ENCODE measurements at regions not wholly inside any gene's neighbourhood (a gene's known extent, or its start where the extent isn't known, plus 50 kb on each side); places are given as distances from the start of the nearest gene placed in this dataset.

DNA sequence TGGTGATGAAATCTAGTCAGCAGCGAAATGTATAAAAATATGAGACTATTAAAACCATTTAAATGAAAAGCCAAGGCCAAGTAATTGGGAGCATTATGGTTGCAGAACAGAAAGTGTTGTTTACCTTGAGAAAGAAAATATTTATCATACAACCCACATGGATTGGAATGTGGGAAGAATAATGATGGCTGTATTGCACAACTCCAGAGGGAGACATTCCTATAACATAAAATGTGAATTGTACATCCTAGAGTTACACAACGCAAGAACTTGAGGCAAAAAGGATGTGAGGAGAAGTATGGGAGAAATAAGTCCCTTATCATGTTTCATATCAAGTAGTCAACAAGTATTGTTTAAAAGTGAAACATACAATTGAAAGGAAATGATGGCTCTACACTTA, 1014.0 kb upstream of the SEMA6A start:
- Histone ChIP-seq H3K27me3 (ENCODE audit: control insufficient read depth, insufficient read depth, low read length) (no peaks in the 10 kb centered on the region), H3K4me3 (ENCODE audit: low read depth, low read length) (no peak overlapping the region), H3K36me3 (ENCODE audit: control insufficient read depth, insufficient read depth, low read length) (no peaks in the 10 kb centered on the region)
- DNase-seq (ENCODE audit: low read depth) = no peak
- TF ChIP-seq, protein P1, sequence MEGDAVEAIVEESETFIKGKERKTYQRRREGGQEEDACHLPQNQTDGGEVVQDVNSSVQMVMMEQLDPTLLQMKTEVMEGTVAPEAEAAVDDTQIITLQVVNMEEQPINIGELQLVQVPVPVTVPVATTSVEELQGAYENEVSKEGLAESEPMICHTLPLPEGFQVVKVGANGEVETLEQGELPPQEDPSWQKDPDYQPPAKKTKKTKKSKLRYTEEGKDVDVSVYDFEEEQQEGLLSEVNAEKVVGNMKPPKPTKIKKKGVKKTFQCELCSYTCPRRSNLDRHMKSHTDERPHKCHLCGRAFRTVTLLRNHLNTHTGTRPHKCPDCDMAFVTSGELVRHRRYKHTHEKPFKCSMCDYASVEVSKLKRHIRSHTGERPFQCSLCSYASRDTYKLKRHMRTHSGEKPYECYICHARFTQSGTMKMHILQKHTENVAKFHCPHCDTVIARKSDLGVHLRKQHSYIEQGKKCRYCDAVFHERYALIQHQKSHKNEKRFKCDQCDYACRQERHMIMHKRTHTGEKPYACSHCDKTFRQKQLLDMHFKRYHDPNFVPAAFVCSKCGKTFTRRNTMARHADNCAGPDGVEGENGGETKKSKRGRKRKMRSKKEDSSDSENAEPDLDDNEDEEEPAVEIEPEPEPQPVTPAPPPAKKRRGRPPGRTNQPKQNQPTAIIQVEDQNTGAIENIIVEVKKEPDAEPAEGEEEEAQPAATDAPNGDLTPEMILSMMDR (IDR thresholded peaks at IDR 0.05; ENCODE audit: insufficient read depth, low read length, poor library complexity, severe bottlenecking) = no peak

DNA sequence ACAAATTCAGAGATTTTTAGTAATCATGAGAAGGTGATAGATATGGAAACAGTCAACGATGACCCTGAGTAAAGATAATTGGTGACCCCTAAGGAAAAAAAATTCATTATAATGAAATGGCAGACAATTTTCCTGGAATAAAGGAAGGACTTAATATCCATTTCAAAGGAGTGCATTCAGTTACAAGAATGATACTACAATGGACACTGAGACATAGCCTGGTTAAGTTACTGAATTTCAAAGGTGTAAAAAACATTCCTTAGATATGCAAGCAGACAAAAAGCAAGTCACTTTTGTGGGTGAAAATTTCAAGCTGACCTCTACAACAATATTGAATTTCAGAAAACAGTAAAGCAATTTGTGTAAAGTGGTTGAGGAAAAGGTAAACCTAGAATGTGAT, 1012.5 kb upstream of the SEMA6A start:
- Histone ChIP-seq H3K36me3 (ENCODE audit: control insufficient read depth, insufficient read depth, low read length) (no peaks in the 10 kb centered on the region), H3K27me3 (ENCODE audit: control insufficient read depth, insufficient read depth, low read length) (no peaks in the 10 kb centered on the region), H3K4me3 (ENCODE audit: low read depth, low read length) (no peak overlapping the region)
- no peak for DNase-seq (ENCODE audit: low read depth)
- TF ChIP-seq, protein P1 (IDR thresholded peaks at IDR 0.05; ENCODE audit: insufficient read depth, low read length, poor library complexity, severe bottlenecking) = no peak

DNA sequence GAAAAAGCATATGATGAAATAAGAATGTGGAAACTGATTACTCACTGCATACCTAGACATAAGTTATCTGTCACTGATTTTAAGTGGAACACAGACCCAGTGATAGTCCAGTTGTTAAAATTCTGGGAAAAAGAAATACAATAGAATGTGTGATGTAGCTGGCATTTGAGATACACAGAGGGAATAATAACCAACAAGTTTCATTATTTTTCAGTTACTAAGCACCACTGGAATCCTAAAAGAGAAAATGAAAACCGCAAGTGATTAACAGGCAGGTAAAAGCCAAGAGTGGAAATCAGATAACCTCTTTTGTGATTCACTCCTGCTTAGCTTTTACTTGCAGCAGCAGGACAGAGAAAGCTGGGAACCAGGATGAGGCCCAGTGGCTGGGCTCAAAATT, 994.0 kb upstream of the SEMA6A start:
- H3K27me3 ChIP-seq (ENCODE audit: control insufficient read depth, insufficient read depth, low read length) = no peaks in the 10 kb centered on the region
- TF ChIP-seq, protein P1 (IDR thresholded peaks at IDR 0.05; ENCODE audit: insufficient read depth, low read length, poor library complexity, severe bottlenecking) = no peak
- H3K4me3 ChIP-seq (ENCODE audit: low read depth, low read length) = no peak overlapping the region
- DNase-seq (ENCODE audit: low read depth) = no peak
- H3K36me3 ChIP-seq (ENCODE audit: control insufficient read depth, insufficient read depth, low read length) = no peaks in the 10 kb centered on the region

DNA sequence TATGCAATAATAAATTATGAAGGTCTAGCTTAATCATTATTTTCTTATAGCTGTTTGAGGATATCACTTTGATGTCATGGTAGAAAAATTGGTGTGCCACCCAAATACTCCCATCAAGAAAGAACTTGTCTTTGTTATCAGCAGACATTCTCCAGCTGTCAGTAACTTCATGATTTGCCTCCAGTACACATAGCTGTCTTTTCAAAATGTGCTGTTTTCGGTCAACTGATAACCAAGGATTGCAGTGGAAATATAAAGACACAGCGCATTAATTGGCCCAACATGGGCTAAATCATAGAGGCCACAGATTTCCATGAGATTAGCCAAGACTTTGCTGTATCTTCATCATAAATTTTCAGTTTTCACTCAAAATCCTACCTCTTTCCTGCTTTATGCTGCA, 993.5 kb upstream of the SEMA6A start:
- Histone ChIP-seq H3K36me3 (ENCODE audit: control insufficient read depth, insufficient read depth, low read length) (no peaks in the 10 kb centered on the region), H3K4me3 (ENCODE audit: low read depth, low read length) (no peak overlapping the region), H3K27me3 (ENCODE audit: control insufficient read depth, insufficient read depth, low read length) (no peaks in the 10 kb centered on the region)
- TF ChIP-seq, protein P1 (IDR thresholded peaks at IDR 0.05; ENCODE audit: insufficient read depth, low read length, poor library complexity, severe bottlenecking) = no peak
- DNase-seq (ENCODE audit: low read depth) = no peak

DNA sequence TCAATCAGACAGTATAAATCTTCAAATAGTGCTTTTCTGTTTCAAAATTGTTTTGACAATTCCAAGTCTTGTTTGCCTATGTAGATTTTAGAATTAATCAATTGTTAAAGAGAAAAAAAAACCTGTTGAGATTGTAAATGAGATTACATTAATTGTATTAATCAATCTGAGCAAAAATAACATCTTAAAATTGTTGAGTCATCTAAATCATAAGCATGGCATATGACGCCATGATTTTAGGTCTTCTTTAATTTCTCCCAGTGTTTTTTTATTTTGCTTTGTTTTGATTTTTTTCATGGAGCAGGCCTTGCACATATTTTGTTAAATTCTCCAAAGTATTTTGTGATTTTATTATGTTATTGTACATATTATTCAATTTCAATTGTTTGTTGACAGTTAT, 988.0 kb upstream of the SEMA6A start:
- H3K4me3 ChIP-seq (ENCODE audit: low read depth, low read length) = no peak overlapping the region
- no peaks in the 10 kb centered on the region for H3K36me3 ChIP-seq (ENCODE audit: control insufficient read depth, insufficient read depth, low read length)
- H3K27me3 ChIP-seq (ENCODE audit: control insufficient read depth, insufficient read depth, low read length) = no peaks in the 10 kb centered on the region
- DNase-seq (ENCODE audit: low read depth) = no peak
- TF ChIP-seq, protein P1 (IDR thresholded peaks at IDR 0.05; ENCODE audit: insufficient read depth, low read length, poor library complexity, severe bottlenecking) = no peak

DNA sequence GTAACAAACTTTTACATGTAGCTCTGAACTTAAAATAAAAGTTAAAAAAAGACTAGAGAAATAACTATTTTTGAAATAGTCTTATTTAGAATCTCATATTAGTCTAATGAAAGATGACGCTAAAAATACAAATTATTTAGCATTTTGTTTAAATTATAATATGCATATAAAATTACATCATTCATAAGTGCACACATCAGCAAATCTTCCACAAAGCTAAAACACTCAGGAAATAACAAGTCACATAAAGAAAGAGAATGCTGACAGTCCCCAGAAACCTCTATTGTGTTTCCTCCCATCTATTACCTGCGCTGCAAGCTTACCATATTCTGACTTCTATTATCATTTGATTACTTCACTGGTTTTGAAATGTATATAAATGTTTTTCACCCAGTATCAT, 986.9 kb upstream of the SEMA6A start:
- Histone ChIP-seq H3K36me3 (ENCODE audit: control insufficient read depth, insufficient read depth, low read length) (no peaks in the 10 kb centered on the region), H3K27me3 (ENCODE audit: control insufficient read depth, insufficient read depth, low read length) (no peaks in the 10 kb centered on the region), H3K4me3 (ENCODE audit: low read depth, low read length) (no peak overlapping the region)
- TF ChIP-seq, protein P1 (IDR thresholded peaks at IDR 0.05; ENCODE audit: insufficient read depth, low read length, poor library complexity, severe bottlenecking) = no peak
- DNase-seq (ENCODE audit: low read depth) = no peak

Measured in kidney epithelial cell (primary cell).